ENCODE measurements at regions not wholly inside any gene's neighbourhood (a gene's known extent, or its start where the extent isn't known, plus 50 kb on each side); places are given as distances from the start of the nearest gene placed in this dataset.
"Not testable (repeated sequence)": the region's sequence is repeated elsewhere in the genome, so short reads cannot be mapped to it uniquely, and the experiment has no call there.

DNA sequence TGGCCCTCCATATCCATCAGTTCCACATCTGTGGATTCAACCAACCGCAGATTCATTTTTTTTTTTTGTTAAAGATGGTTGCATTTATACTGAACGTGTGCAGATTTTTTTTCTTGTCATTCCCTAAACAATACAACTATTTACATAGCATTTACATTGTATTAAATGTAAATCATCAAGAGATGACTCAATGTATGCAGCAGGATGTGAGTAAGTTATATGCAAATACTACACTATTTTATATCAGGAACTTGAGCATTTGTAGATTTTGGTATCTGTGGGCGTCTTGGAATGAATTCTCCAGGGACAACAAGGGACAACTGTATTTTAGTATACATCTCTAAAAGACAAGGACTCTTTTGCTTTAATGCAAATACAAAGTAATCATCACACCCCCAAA, 299.2 kb upstream of the ZNF608 start:
- DNase-seq (ENCODE audit: low spot score) = no peak

DNA sequence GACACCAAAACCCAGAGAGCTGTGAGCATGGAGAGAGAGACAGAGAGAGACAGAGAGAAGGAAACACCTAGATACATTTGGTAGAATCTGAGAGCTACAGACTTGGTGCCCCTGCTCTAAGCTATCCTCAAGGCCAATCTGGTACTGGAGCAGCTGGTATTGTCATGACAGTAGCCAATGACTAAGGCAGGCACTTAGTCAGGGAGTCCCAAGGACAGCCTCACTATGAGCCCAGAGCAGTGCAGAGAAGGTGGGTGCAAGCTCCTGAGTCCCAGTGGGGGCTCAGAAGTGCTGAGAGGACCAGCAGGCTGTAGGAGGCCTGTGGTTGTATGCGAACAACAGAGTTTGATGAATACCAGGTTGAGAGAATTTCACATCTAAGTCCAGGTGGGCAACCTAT, 300.4 kb upstream of the ZNF608 start:
- no peak for DNase-seq (ENCODE audit: low spot score)

DNA sequence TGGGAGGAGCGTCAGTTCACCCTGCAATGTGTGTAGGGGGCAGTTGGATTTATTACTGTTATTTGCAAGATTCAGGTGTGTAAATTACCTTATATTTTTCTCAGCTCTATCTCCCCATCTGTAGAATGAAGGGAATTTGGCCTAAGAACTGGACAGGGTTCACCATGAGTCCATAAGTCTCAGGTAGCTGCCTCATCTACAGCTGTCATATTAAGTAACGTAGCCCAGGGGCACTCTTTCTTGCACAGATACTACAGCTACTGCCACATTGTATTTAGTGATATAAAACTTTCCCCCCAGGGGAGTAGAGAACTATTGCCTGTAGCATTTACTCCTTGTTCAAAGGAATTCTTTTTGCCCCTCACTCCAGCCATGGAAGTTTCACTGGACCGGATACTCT, 301.4 kb upstream of the ZNF608 start:
- no peak for DNase-seq (ENCODE audit: low spot score)

DNA sequence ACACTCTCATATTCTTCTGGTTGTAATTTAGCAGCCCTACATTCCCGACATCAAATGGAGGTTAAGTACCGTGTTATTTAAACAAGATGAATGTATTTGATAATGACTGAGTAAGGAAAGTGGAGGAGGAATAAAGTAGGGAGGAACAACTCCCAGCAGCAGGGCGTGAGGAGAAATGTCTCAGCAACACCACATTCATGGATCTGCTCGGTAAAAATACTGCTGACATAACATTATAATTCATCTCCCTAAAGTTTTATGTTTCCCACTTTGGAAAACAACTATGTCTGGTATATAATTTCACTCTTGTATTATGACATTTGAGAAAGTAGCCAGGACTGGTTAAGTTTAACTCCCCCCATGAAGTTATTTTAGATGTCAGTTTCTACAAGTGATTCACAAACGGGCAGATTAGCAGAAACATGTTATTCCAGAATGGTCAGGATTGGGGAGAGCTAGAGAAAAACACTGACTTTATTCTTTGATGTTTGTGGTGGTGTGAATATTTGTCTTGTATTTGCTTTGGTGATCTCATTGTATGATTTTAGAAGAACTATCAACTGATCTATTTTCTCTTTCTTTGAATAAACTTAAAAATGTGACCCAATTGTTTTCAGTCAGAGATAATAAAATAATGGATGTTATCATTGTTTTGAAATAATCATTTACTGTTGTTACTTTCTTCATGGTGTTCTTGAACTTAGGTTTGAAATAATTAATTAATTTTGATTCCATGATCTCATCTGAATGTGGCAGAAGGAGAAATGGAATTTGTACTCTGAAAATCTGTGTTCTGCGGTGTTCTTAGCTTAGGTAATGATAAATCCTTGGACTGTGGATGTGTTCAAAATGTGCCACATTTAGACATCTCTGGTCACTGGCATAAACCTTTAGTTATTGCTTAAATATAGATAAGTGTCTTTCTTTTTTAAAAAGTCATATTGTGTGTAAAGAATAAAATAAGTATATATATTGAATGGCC, 303.6 kb upstream of the ZNF608 start:
- no peak for DNase-seq (ENCODE audit: low spot score)

DNA sequence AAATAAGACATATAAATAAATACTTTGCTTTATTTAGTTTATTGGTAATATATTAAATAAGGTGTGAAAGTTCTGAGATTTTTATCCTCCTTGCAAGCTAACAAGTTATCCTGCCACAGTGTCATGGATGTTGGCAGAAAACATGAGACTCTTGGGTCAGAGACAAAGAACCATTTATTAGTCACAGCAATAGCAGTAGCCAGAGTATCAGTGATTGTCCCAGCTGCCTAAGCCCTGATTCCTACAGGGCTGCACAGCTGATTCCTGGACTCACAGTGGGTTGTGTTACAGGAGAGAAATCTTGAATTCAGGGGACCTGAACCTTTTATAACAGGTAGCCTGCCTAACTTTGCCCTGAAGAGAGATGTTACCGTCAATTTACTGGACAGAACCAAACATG, 304.5 kb upstream of the ZNF608 start:
- DNase-seq (ENCODE audit: low spot score) = no peak

DNA sequence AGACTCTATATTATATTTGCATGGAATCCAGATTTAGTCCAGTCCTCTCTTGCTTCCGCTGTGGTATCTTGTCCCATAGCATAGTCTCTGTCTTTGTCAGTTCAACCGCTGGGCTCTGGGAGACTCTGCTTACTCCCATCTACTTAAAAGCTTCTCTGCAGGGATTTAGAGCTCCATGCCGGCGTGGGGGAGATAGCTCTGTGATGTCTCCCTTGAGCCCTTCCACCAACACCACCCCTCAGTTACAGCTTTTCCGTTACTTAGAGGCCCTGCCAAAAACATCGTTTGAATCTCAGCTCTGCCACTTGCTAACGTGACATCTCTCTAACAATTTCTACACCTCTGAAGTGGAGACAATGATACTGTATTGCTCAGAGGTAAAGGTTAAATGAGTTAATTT, 306.1 kb upstream of the ZNF608 start:
- DNase-seq (ENCODE audit: low spot score) = no peak

DNA sequence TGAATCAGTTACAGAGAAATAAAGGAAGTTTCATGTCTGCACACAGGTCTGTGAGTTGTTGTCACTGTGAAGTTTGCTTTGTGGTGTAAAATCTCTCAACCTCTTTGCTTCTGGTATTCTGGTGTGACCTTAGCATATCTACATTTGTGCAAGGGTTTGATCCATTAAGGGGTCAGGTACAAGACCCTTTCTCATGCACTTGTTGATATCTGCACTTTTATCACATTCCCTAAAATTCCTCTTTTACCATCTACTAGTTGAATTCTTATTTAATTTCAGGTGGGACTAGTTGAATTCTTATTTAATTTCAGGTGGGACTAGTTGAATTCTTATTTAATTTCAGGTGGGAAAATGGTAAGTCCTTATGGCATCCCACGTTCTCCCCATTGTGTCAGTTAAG, 306.7 kb upstream of the ZNF608 start:
- no peak for DNase-seq (ENCODE audit: low spot score)

DNA sequence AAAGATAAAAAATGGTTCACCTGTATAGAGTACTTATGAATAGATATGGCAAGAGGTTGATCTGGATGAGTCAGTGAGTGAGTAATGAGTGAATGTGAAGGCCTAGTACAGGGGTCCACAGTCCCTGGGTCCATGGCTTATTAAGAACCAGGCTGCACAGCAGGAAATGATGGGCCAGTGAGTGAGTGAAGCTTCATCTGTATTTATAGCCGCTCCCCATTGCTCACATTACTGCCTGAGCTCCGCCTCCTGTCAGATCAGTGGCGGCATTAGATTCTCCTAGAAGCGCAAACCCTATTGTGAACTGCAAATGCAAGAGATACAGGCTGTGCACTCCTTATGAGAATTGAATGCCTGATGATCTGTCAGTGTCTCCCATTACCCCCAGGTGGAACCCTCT, 307.7 kb upstream of the ZNF608 start:
- no peak for DNase-seq (ENCODE audit: low spot score)

DNA sequence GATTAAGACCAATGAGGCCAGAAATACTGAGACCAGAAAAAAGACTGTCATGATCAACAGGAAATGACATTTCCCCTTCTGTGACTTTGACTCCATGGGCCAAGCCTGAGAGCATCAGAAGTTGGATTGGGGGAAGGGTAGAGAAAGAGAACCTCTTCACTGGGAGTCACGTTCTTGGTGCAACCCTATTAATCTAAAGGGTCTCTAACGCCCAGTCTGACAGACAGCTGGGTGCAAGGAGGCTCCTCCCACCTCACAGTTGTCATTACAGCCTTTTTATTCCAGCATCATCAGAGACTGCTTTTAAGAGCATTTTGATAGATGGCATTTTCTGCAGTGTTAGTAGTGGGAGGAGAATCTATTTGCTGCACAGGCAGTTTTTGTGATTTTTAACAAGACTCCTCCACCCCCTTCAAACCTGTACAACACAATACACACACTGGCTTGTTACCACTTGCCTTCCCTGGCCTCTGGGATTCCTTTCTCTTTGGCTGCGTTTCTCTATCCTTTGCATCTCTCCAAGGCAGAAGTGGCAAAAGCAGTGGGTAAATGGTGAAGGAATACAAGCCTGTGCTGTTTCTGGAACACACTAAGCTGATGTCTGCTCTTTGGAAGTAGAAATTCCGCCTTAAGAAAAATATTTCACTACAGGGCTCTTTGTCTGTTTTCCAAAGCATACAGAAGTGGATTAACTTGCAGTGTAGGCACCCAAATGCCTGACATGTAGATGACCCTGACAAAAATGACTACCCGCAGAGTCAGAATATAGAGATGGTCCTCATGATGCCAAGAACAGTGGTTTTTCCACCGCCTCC, 310.4 kb upstream of the ZNF608 start:
- no peak for DNase-seq (ENCODE audit: low spot score)

DNA sequence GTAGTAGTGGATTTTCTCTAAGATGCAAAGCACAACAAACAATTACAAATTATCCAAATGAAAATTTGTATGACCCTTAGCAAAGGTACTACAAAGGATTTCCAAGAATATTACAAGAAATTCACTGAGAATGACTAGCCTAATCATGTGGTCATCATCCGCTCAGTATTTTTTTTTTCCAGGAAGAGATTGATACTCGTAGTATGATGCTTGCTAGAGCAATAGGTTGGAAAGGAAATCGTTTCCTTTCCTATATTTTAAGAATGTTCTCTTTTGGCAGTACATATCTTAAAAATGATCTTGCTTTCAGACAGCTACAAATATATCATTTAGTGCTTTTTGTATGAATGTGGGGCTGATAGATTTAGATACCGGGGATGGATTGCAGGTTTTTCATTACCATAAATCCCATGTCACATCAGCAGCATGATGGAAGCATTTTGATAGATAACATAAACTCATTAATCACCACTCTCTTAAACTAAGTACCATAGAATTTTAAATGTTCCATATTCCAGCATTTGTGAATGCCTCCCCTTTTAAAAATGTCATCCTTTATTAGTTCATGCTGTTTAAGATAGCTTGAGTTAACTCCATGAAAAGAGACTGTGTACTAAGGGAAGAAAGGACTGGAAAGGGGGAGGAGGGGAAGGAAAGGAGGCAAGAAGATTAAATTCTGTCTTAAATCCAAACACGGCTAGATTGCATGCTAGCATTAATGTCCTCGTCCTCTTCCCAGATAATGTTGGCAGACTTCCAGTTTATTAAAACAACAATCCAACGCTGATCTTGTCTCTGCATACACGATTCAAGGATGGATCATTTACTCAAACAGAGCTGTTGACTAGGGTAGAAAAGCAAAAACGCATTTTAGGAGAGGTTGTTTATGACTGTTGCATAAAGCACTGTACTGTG, 311.7 kb upstream of the ZNF608 start:
- no peak for DNase-seq (ENCODE audit: low spot score)

DNA sequence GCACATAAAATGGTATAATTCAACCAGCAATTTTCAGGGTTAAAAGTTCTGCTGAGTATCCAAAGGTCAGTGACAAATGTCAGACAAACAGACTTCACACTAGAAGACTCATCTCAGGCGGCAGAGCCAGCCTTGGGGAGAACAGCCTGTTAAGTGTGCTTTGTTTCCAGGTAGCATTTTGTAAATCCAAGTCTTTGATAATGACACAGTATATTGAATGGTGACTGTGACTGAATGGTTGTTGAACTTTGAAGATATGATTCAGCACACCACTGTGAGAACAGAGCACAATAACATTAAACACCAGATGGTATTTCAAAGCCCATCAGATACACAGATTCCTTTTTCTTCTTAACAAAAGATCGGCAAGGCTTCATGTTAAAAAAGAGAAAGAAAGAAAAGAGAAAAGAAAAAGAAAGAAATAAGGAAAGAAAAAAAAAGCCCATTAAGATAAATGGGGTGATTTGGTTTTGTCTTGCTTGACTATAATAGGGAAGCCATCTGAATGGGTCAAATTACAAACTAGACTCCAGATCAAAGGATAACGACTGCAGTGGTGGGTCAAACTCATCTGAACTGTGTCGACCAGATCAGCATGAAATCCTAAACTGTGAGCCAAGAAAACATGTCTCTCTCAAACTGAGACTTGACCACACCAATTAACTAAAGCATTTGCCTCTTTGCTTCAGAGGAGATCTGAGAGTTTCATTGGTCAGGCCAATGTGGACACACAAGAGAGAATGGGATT, 313.0 kb upstream of the ZNF608 start:
- DNase-seq (ENCODE audit: low spot score) = no peak

DNA sequence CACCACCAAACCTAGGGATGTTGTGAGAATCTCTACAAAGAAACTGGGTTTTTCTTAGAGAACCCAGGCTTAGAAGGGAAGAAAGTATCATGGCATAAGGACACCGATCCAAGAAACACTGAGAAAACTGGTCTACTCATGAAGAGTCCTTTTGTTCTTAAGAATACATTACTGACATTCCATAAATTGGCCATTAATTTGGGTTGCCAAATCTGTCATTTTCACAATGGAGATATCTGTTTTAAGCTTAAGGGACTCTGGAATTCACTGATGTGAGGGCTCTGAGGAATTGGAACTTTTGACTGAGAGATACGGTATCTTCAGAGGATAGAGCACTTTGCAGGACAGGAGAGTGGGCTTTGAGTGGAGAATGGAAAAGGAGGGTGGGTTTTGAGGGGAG, 315.3 kb upstream of the ZNF608 start:
- no peak for DNase-seq (ENCODE audit: low spot score)

DNA sequence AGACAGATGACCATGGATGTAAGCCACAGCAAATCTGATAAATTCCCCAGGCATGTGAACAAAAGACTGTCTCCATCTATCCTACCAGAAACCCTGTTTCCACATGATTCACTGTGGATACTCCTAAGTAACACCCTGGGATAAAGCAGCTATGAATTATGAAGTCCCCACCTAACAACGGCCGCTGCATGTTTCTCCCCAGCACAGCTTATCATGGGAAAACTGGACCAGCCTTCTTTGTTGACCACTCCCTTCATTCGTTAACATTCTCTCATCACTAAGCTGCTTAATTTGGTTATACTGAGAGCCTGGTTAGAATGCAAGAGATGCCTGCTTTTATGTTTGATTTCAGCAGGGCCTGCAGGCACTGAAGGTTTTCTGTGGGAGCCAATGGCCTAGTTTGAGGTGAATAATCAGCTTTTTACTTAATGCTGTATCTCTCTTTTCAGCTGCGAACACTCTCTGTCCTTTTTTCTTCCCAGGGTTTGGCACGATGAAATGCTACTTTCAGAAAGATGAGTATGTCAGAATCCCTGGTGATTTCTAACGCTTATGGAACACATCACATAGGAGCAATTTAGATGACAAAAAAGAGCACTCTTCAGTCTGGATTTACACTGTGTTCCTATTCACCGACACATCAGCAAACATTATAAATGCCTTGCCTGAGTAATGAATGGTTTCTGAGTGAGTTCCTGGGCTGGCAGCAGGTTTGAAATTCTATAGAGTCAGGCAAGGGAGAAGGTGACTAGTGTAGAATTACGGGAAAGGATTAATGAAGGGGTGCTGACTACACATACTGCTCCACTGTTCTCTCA, 318.4 kb upstream of the ZNF608 start:
- DNase-seq (ENCODE audit: low spot score) = no peak

DNA sequence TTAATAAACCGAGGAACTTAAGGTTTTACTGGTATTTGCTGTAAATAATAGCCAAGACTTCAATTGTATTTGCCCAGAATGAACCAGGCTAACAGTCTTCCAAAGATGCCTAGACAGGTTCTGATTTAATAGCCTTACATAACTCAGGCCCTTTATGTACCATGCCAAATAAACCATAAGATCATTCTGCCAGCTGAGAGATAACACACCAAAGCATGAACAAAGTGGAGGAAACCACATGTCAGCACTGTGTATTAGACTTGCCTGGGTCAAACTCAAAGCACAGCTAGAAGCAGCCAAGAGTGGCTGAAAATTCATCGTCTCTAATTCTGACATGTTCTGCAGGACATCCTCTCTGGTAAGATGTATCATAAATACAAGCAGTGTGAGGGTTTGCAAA, 319.3 kb upstream of the ZNF608 start:
- no peak for DNase-seq (ENCODE audit: low spot score)

DNA sequence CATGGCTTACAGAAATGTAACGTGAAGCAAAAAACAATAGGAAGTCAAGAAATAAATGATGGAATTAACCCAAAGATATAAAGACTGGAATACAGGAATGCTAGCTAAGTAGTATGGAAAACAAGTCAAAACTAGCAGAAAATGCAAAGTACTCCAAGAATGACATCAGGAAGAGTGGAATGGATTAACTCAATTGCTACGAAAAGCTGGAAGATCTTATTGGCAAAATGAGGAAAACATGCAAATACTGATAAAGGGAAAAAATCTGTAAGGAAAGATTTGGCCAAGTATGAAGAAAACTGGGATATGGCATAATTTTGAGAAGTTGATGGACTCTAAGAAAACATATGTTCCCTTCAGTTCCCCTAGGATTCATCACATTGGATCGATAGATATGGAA, 324.5 kb upstream of the ZNF608 start:
- no peak for DNase-seq (ENCODE audit: low spot score)

DNA sequence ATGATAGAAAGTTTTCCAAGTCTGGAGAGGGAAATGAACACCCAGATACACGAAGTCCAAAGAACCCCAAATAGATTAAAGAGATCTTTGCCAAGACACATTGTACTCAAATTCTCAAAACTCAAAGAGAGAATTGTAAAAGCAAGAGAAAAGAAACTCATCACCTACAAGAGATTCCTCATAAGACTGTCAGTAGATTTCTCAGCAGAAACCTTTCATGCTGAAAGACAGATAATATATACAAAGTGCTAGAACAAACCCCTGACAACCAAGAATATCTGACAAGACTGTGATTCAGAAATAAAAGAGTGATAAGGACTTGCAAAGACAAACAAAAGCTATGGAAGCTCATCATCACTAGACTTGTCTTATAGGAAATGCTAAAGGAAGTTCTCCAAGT, 326.7 kb upstream of the ZNF608 start:
- DNase-seq (ENCODE audit: low spot score) = no peak

DNA sequence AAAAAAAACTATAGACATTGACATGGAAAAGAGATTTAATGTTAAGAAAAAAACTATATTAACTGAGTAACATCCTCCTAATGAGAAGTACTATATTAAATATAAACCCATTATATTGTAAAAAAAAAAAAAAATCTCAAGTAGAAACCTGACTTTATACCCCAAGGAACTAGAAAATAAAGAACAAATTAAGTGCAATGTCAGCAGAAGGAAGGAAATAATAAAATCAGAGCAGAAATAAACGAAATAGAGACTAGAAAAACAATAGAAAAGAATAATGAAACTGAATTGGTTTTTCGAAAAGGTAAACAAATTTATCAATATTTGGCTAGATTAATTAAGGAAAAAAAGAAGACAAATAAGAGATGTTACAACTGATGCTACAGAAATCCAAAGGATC, 329.1 kb upstream of the ZNF608 start:
- DNase-seq (ENCODE audit: low spot score) = no peak

DNA sequence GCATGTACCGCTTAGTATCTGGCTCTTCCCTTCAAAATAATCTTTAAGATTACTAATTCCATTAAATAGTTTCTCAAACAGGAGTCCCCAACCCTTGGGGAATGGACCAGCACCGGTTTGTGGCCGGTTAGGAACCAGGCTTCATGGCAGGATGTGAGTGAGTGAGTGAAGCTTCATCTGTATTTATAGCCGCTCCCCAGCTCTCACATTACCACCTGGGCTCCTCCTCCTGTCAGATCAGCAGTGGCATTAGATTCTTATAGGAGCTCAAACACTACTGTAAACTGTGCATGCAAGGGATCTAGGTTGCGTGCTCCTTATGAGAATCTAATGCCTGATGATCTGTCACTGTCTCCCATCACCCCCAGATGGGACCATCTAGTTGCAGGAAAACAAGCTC, 332.6 kb upstream of the ZNF608 start:
- DNase-seq (ENCODE audit: low spot score) = not testable (repeated sequence)

DNA sequence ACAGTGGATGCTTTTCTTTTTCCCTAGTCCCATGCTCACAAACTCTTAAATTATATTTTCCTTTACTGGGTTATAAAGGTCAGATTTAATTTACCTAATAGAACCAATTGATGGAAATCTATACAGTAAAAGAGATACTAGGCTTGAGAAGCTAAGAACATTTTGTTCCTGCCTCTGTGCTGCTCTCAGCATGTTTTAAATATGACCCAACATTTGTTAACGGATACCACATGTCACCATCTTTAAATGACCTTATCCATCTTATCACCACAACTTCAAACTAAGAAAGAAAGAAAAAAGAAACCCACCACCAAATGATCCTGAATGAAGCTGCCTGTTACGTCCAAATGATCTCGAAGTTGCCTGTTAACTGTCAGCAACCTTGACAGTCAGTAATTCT, 334.7 kb upstream of the ZNF608 start:
- DNase-seq (ENCODE audit: low spot score) = no peak

DNA sequence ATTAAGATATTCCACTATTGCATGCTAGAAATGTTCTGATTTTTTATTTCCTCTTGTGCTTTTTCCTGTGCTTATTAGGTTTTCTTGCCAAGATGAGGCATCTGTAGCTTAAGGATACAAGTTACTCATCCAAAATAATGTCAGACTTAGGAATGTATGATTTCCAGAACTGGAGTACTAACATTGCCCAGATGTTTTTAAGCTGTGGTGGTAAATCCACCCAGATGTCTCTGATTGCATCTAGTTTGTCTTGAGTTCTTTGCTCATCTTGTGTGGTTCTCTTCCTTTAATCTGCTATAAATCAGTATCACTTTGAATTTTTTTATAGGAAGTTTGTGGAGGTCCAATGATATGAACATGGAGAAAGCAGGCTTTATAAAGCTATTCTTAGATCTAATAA, 337.5 kb upstream of the ZNF608 start:
- DNase-seq (ENCODE audit: low spot score) = no peak
